Bronchial epithelial cell (primary cell): ENCODE measurements at regions not wholly inside any gene's neighbourhood (a gene's known extent, or its start where the extent isn't known, plus 50 kb on each side); places are given as distances from the start of the nearest gene placed in this dataset.

ENCODE experiments used
- DNase-seq: peaks from one replicate; pipeline ENCODE4 v3.0.0-alpha.2; 2010; ENCODE audit warnings: low read depth
- FAIRE-seq: peaks from 2 replicates; lab custom pipeline; 2011; peaks lifted over from hg19 to GRCh38; lab: Jason Lieb, UNC
- H3K27me3 ChIP-seq: 2 replicates; pipeline ENCODE4 v1.5.1; 2011; ENCODE audit warnings: low read length; ENCODE audit not compliant: control insufficient read depth, insufficient read depth
- H3K36me3 ChIP-seq: 2 replicates; pipeline ENCODE4 v1.5.1; 2011; ENCODE audit warnings: low read length; ENCODE audit not compliant: control insufficient read depth, insufficient read depth
- H3K4me3 ChIP-seq: 2 replicates; pipeline ENCODE4 v1.5.1; 2011; ENCODE audit warnings: mild to moderate bottlenecking, low read depth, low read length, control low read depth
- CTCF ChIP-seq: IDR thresholded peaks from 2 replicates; pipeline ENCODE4 v1.5.1; 2011; ENCODE audit warnings: mild to moderate bottlenecking, moderate library complexity, low read length, control low read depth, inconsistent platforms; ENCODE audit not compliant: insufficient read depth, severe bottlenecking

- no peak for FAIRE-seq
- no peak for TF ChIP-seq CTCF
Measured at GRCh38 chr5:12419075-12419474, 514.8 kb upstream of the CTNND2 start.

GRCh38 chr5:12413585-12413984, 509.3 kb upstream of the CTNND2 start:
- H3K4me3 ChIP-seq = no peak overlapping the region
- H3K27me3 ChIP-seq = no peaks in the 10 kb centered on the region
- FAIRE-seq (no peak), DNase-seq (no peak)
- TF ChIP-seq CTCF = no peak
- H3K36me3 ChIP-seq = no peaks in the 10 kb centered on the region

More at GRCh38 chr5:12419075-12419474, 514.8 kb upstream of the CTNND2 start:
- Histone ChIP-seq H3K36me3 (no peaks in the 10 kb centered on the region), H3K4me3 (no peak overlapping the region), H3K27me3 (no peaks in the 10 kb centered on the region)
- no peak for DNase-seq

GRCh38 chr5:12413075-12413474, 508.8 kb upstream of the CTNND2 start:
- Histone ChIP-seq H3K36me3 (no peaks in the 10 kb centered on the region), H3K27me3 (no peaks in the 10 kb centered on the region), H3K4me3 (no peak overlapping the region)
- DNase-seq (no peak), FAIRE-seq (no peak)
- no peak for TF ChIP-seq CTCF

GRCh38 chr5:12399868-12400267, 495.6 kb upstream of the CTNND2 start:
- no peaks in the 10 kb centered on the region for H3K27me3 ChIP-seq
- peak; percentile 59 for DNase-seq
- no peak for FAIRE-seq
- H3K4me3 ChIP-seq = no peak overlapping the region
- TF ChIP-seq CTCF = no peak
- H3K36me3 ChIP-seq = no peaks in the 10 kb centered on the region

GRCh38 chr5:12392246-12392645, 488.0 kb upstream of the CTNND2 start:
- no peak for TF ChIP-seq CTCF
- no peak for DNase-seq
- Histone ChIP-seq H3K4me3 (no peak overlapping the region), H3K36me3 (no peaks in the 10 kb centered on the region), H3K27me3 (no peaks in the 10 kb centered on the region)
- peak; percentile 55 for FAIRE-seq

- no peak for TF ChIP-seq CTCF
Measured at GRCh38 chr5:12385095-12385494, 480.8 kb upstream of the CTNND2 start.

More at GRCh38 chr5:12385095-12385494, 480.8 kb upstream of the CTNND2 start:
- H3K4me3 ChIP-seq = no peak overlapping the region
- no peaks in the 10 kb centered on the region for H3K27me3 ChIP-seq
- FAIRE-seq = no peak
- DNase-seq = no peak
- H3K36me3 ChIP-seq = no peaks in the 10 kb centered on the region
